MCF 10A (cell line): ENCODE measurements at regions not wholly inside any gene's neighbourhood (a gene's known extent, or its start where the extent isn't known, plus 50 kb on each side); places are given as distances from the start of the nearest gene placed in this dataset.
A peak's percentile ranks its signal among the peaks of the same experiment; 100 is the strongest.
"Not testable (repeated sequence)": the region's sequence is repeated elsewhere in the genome, so short reads cannot be mapped to it uniquely, and the experiment has no call there.

Experiments
- BruUV-seq: library from RNA; stranded (reverse); fragments of 400-500 nt; replicated peaks from 2 replicates; lab custom pipeline; 2021; lab: Mats Ljungman, UMichigan
- CTCF ChIA-PET: fragments of 300-600 bp; sonication (Branson Sonifier 250); formaldehyde crosslinking; extraction: SDS; loops from one replicate; lab custom pipeline; 2021; ENCODE audit warnings: antibody characterized with exemption, inconsistent platforms; lab: Yijun Ruan, JAX
- POLR2A ChIA-PET: fragments of 300-600, 350-650 bp; sonication (Branson Sonifier 250); formaldehyde crosslinking; extraction: SDS; loops from one replicate; lab custom pipeline; 2020; ENCODE audit warnings: antibody characterized with exemption, inconsistent platforms; lab: Yijun Ruan, JAX
- DNase-seq: peaks from one replicate; pipeline ENCODE4 v3.0.0-alpha.2; 2018; ENCODE audit not compliant: unreplicated experiment
- H3K27ac Mint-ChIP-seq: one replicate; pipeline ENCODE4 v1.8.0; 2022; ENCODE audit warnings: mild to moderate bottlenecking, low read depth, mixed read lengths; ENCODE audit not compliant: unreplicated experiment
- H3K27me3 Mint-ChIP-seq: one replicate; pipeline ENCODE4 v1.8.0; 2022; ENCODE audit warnings: mixed read lengths; ENCODE audit not compliant: insufficient read depth, unreplicated experiment
- H3K36me3 Mint-ChIP-seq: one replicate; pipeline ENCODE4 v1.8.0; 2022; ENCODE audit warnings: mild to moderate bottlenecking, moderate library complexity, mixed read lengths; ENCODE audit not compliant: insufficient read depth, unreplicated experiment
- H3K4me1 Mint-ChIP-seq: one replicate; pipeline ENCODE4 v1.8.0; 2022; ENCODE audit warnings: mixed read lengths; ENCODE audit not compliant: insufficient read depth, unreplicated experiment
- H3K4me3 Mint-ChIP-seq: one replicate; pipeline ENCODE4 v1.8.0; 2022; ENCODE audit warnings: mild to moderate bottlenecking, moderate library complexity, mixed read lengths; ENCODE audit not compliant: unreplicated experiment
- H3K9me3 Mint-ChIP-seq: one replicate; pipeline ENCODE4 v1.8.0; 2022; ENCODE audit warnings: mixed read lengths; ENCODE audit not compliant: unreplicated experiment
- CTCF ChIP-seq: fragments of 200-600 bp; IDR thresholded peaks from one replicate; pipeline ENCODE4 v1.8.0; 2022; ENCODE audit warnings: antibody characterized with exemption, mild to moderate bottlenecking; ENCODE audit not compliant: unreplicated experiment
- intact Hi-C: fragments of 100-400 bp; cut with micrococcal nuclease; formaldehyde crosslinking; loops from 2 replicates; pipeline ENCODE4 v1.14.1; 2022

GRCh38 chr3:187812496-187812895 is 67.2 kb upstream of the BCL6 start:
- peaks cover 27% of the 10 kb centered on the region for H3K4me1 Mint-ChIP-seq
- no peak for TF ChIP-seq CTCF
- peak overlapping the region; percentile 44 for H3K27ac Mint-ChIP-seq
- H3K36me3 Mint-ChIP-seq: no peaks in the 10 kb centered on the region
- H3K27me3 Mint-ChIP-seq: no peaks in the 10 kb centered on the region
- DNase-seq: no peak
- no peaks in the 10 kb centered on the region for H3K9me3 Mint-ChIP-seq
- intact Hi-C loops: no loop called here
- no TSS peak for BruUV-seq
- ChIA-PET CTCF (interaction anchor here (0.6 to 2.7 kb wide), 4 partner anchors 24 to 409 kb away, joined by 3 to 9 read pairs (median 3); no protein-coding TSS in a partner anchor), POLR2A (interaction anchor here (0.6 to 8.8 kb wide), 15 partner anchors 22 to 467 kb away, joined by 3 to 227 read pairs (median 5); partner anchors contain the start of gene BCL6)
- no peak overlapping the region for H3K4me3 Mint-ChIP-seq

GRCh38 chr3:187813198-187813597 is 67.9 kb upstream of the BCL6 start:
- Mint-ChIP-seq H3K9me3 (no peaks in the 10 kb centered on the region), H3K36me3 (no peaks in the 10 kb centered on the region), H3K27ac (no peak overlapping the region), H3K27me3 (no peaks in the 10 kb centered on the region), H3K4me1 (peaks cover 27% of the 10 kb centered on the region), H3K4me3 (no peak overlapping the region)
- POLR2A ChIA-PET: interaction anchor here (0.6 to 2.3 kb wide), 9 partner anchors 21 to 147 kb away, joined by 3 to 10 read pairs (median 4); no protein-coding TSS in a partner anchor
- no peak for TF ChIP-seq CTCF
- intact Hi-C loops: no loop called here
- no TSS peak for BruUV-seq
- no peak for DNase-seq
- CTCF ChIA-PET: interaction anchor here (0.6 to 1.5 kb wide), 4 partner anchors 24 to 586 kb away, joined by 3 read pairs; no protein-coding TSS in a partner anchor

- H3K4me1 Mint-ChIP-seq, DNase-seq, H3K9me3 Mint-ChIP-seq, BruUV-seq, POLR2A ChIA-PET, H3K4me3 Mint-ChIP-seq, intact Hi-C loops, H3K27ac Mint-ChIP-seq, H3K27me3 Mint-ChIP-seq, H3K36me3 Mint-ChIP-seq: not testable (repeated sequence)
- CTCF ChIA-PET: interaction anchor here (1.2 kb wide), 1 partner anchor 79 kb away, joined by 3 read pairs; no protein-coding TSS in a partner anchor
These were observed 72.5 kb upstream of the BCL6 start for GRCh38 chr3:187817766-187818165.

- H3K9me3 Mint-ChIP-seq: no peaks in the 10 kb centered on the region
- TF ChIP-seq CTCF: no peak
- no peak for DNase-seq
- no peaks in the 10 kb centered on the region for H3K4me1 Mint-ChIP-seq
- CTCF ChIA-PET: no interaction called here
- H3K27ac Mint-ChIP-seq: no peak overlapping the region
- no peaks in the 10 kb centered on the region for H3K27me3 Mint-ChIP-seq
- H3K4me3 Mint-ChIP-seq: no peak overlapping the region
- H3K36me3 Mint-ChIP-seq: no peaks in the 10 kb centered on the region
- no TSS peak for BruUV-seq
- intact Hi-C loops: no loop called here
- POLR2A ChIA-PET: no interaction called here
These were observed 76.5 kb upstream of the BCL6 start for GRCh38 chr3:187821616-187822317.
